OCI-LY1 (cell line): ENCODE measurements at regions not wholly inside any gene's neighbourhood (a gene's known extent, or its start where the extent isn't known, plus 50 kb on each side); places are given as distances from the start of the nearest gene placed in this dataset.

Source experiments
- H2AFZ ChIP-seq: fragments of 200-600 bp; sonication (generic), shearing (Covaris generic); 2 replicates; pipeline ENCODE4 v1.6.0; 2014; ENCODE audit warnings: antibody characterized with exemption, mild to moderate bottlenecking, low read length
- H3F3A ChIP-seq: fragments of 200-600 bp; sonication (generic), shearing (Covaris generic); 2 replicates; pipeline ENCODE4 v1.6.0; 2014; ENCODE audit warnings: mild to moderate bottlenecking, antibody characterized with exemption, low read length, moderate library complexity; ENCODE audit not compliant: insufficient read depth
- H3K27ac ChIP-seq: fragments of 200-600 bp; sonication (generic); 2 replicates; pipeline ENCODE4 v1.5.1; 2014; ENCODE audit warnings: low read length, mixed run types, mild to moderate bottlenecking, low read depth; ENCODE audit not compliant: poor library complexity, severe bottlenecking
- H3K27me3 ChIP-seq: fragments of 200-600 bp; sonication (generic); 2 replicates; pipeline ENCODE4 v1.6.0; 2014; ENCODE audit warnings: antibody characterized with exemption, mild to moderate bottlenecking, low read length, moderate library complexity; ENCODE audit not compliant: insufficient read depth
- H3K36me3 ChIP-seq: fragments of 200-600 bp; sonication (generic); 2 replicates; pipeline ENCODE4 v1.6.1; 2014; ENCODE audit warnings: mild to moderate bottlenecking, antibody characterized with exemption, low read length, moderate library complexity, mixed read lengths; ENCODE audit not compliant: insufficient read depth
- H3K4me1 ChIP-seq: fragments of 200-600 bp; sonication (generic); 2 replicates; pipeline ENCODE4 v1.5.1; 2014; ENCODE audit warnings: mild to moderate bottlenecking, low read length, moderate library complexity; ENCODE audit not compliant: insufficient read depth, severe bottlenecking
- H3K4me2 ChIP-seq: fragments of 200-600 bp; sonication (generic), shearing (Covaris generic); 2 replicates; pipeline ENCODE4 v1.6.1; 2014; ENCODE audit warnings: low read length
- H3K4me3 ChIP-seq: fragments of 200-600 bp; sonication (generic); 2 replicates; pipeline ENCODE4 v1.5.1; 2014; ENCODE audit warnings: low read length, low read depth, mild to moderate bottlenecking, mixed read lengths; ENCODE audit not compliant: poor library complexity, severe bottlenecking
- H3K79me2 ChIP-seq: fragments of 200-600 bp; shearing (Covaris generic); 2 replicates; pipeline ENCODE4 v1.6.1; 2016; ENCODE audit warnings: mixed run types, low read length, mixed read lengths; ENCODE audit not compliant: insufficient read depth
- H3K9ac ChIP-seq: fragments of 200-600 bp; sonication (generic), shearing (Covaris generic); 2 replicates; pipeline ENCODE4 v1.6.1; 2014; ENCODE audit warnings: mild to moderate bottlenecking, low read length, mixed read lengths
- H3K9me2 ChIP-seq: fragments of 200-600 bp; sonication (generic), shearing (Covaris generic); 2 replicates; pipeline ENCODE4 v1.6.1; 2014; ENCODE audit warnings: low read depth, mild to moderate bottlenecking, low read length, mixed read lengths
- H3K9me3 ChIP-seq: fragments of 200-600 bp; shearing (Covaris generic); 2 replicates; pipeline ENCODE4 v1.6.1; 2014; ENCODE audit warnings: low read length, mixed read lengths
- H4K20me1 ChIP-seq: fragments of 200-600 bp; sonication (generic), shearing (Covaris generic); 2 replicates; pipeline ENCODE4 v1.6.0; 2016; ENCODE audit warnings: mild to moderate bottlenecking, low read length; ENCODE audit not compliant: insufficient read depth
- CTCF ChIP-seq: fragments of 200-600 bp; sonication (generic), shearing (Covaris generic); IDR thresholded peaks from 2 replicates; pipeline ENCODE4 v1.5.1; 2017; ENCODE audit warnings: mild to moderate bottlenecking, antibody characterized with exemption, low read length, moderate library complexity, mixed read lengths
- EZH2 ChIP-seq: fragments of 200-600 bp; sonication (generic), shearing (Covaris generic); IDR thresholded peaks from 2 replicates; pipeline ENCODE4 v1.8.0; 2017; ENCODE audit warnings: borderline replicate concordance, mixed run types, mild to moderate bottlenecking, antibody characterized with exemption, low read length, moderate library complexity, mixed read lengths

- H3K4me1 ChIP-seq, result no peaks in the 10 kb centered on the region
- no peaks in the 10 kb centered on the region for H3K36me3 ChIP-seq
- no peaks in the 10 kb centered on the region for H4K20me1 ChIP-seq
- H3K4me2 ChIP-seq, result no peak overlapping the region
- H3K27ac ChIP-seq, result no peak overlapping the region
- H3K9me2 ChIP-seq, result no peaks in the 10 kb centered on the region
- H3F3A ChIP-seq, result no peaks in the 10 kb centered on the region
- no peak overlapping the region for H3K9ac ChIP-seq
- H3K27me3 ChIP-seq, result no peaks in the 10 kb centered on the region
- H2AFZ ChIP-seq, result no peak overlapping the region
- H3K4me3 ChIP-seq, result no peak overlapping the region
- H3K79me2 ChIP-seq, result no peaks in the 10 kb centered on the region
- TF ChIP-seq CTCF (no peak), EZH2 (no peak)
- H3K9me3 ChIP-seq, result no peaks in the 10 kb centered on the region
Observed at GRCh38 chr4:14910411-14910810, 91.9 kb upstream of the CPEB2 start.

GRCh38 chr4:14912426-14912825 is 89.9 kb upstream of the CPEB2 start:
- Histone ChIP-seq H3K9me2 (no peaks in the 10 kb centered on the region), H3K4me3 (no peak overlapping the region), H3K27ac (no peak overlapping the region), H3K9ac (no peak overlapping the region), H3F3A (no peaks in the 10 kb centered on the region), H3K27me3 (no peaks in the 10 kb centered on the region), H2AFZ (no peak overlapping the region), H4K20me1 (no peaks in the 10 kb centered on the region), H3K79me2 (no peaks in the 10 kb centered on the region), H3K4me2 (no peak overlapping the region), H3K9me3 (no peaks in the 10 kb centered on the region), H3K4me1 (no peaks in the 10 kb centered on the region), H3K36me3 (no peaks in the 10 kb centered on the region)
- TF ChIP-seq EZH2, result no peak
- TF ChIP-seq CTCF, result no peak

GRCh38 chr4:14915018-14915417 is 87.3 kb upstream of the CPEB2 start:
- H3K36me3 ChIP-seq, result no peaks in the 10 kb centered on the region

More at GRCh38 chr4:14915018-14915417, 87.3 kb upstream of the CPEB2 start:
- Histone ChIP-seq H3K27ac (no peak overlapping the region), H3K9me2 (no peaks in the 10 kb centered on the region), H3K4me1 (no peaks in the 10 kb centered on the region), H3K27me3 (no peaks in the 10 kb centered on the region), H3K9ac (no peak overlapping the region), H3K4me2 (no peak overlapping the region), H3K9me3 (no peaks in the 10 kb centered on the region), H4K20me1 (no peaks in the 10 kb centered on the region), H3K4me3 (no peak overlapping the region), H2AFZ (no peak overlapping the region), H3K79me2 (no peaks in the 10 kb centered on the region), H3F3A (no peaks in the 10 kb centered on the region)
- TF ChIP-seq CTCF (no peak), EZH2 (no peak)
